CD4-positive, CD25-positive, alpha-beta regulatory T cell (primary cell): ENCODE measurements at regions not wholly inside any gene's neighbourhood (a gene's known extent, or its start where the extent isn't known, plus 50 kb on each side); places are given as distances from the start of the nearest gene placed in this dataset.

Experiments
- ATAC-seq, 2 donors: fragments of 150-1000 bp; cut with Tn5 transposase; one replicate each; pipeline ENCODE4 v1.10.0; 2021; ENCODE audit warnings: low read depth in 2 of 2, moderate number of reproducible peaks in 2 of 2, moderate library complexity in 1 of 2
- DNase-seq, 3 donors: peaks; one replicate each; pipeline versions ENCODE4 v3.0.0 to v3.0.0-alpha.2; 2012 to 2022; ENCODE audit warnings: mixed read lengths in 1 of 3
- H3K27ac ChIP-seq: one replicate; pipeline ENCODE4 v1.7.0; 2013; ENCODE audit warnings: mild to moderate bottlenecking, low read length; ENCODE audit not compliant: insufficient read depth, poor library complexity, severe bottlenecking
- H3K27me3 ChIP-seq: one replicate; pipeline ENCODE4 v1.7.0; 2013; ENCODE audit warnings: low read length; ENCODE audit not compliant: control insufficient read depth, insufficient read depth
- H3K36me3 ChIP-seq: one replicate; pipeline ENCODE4 v1.7.0; 2013; ENCODE audit warnings: mild to moderate bottlenecking, low read length, moderate library complexity; ENCODE audit not compliant: control insufficient read depth, insufficient read depth
- H3K4me1 ChIP-seq: 2 replicates; pipeline ENCODE4 v1.7.0; 2013; ENCODE audit warnings: mild to moderate bottlenecking, low read length; ENCODE audit not compliant: insufficient read depth, control insufficient read depth, poor library complexity, severe bottlenecking
- H3K4me3 ChIP-seq: one replicate; pipeline ENCODE4 v1.7.0; 2013; ENCODE audit warnings: low read depth, mild to moderate bottlenecking, low read length, moderate library complexity
- H3K9me3 ChIP-seq, 2 experiments: 1 replicate in 1 of 2; 2 replicates in 1 of 2; pipeline ENCODE4 v1.7.0; 2013; ENCODE audit warnings: low read length in 2 of 2, mild to moderate bottlenecking in 1 of 2, moderate library complexity in 1 of 2; ENCODE audit not compliant: control insufficient read depth in 2 of 2
- H3K27ac Mint-ChIP-seq, 3 donors: one replicate each; pipeline ENCODE4 v1.8.0; 2020 to 2022; ENCODE audit warnings: mild to moderate bottlenecking in 3 of 3, mixed read lengths in 3 of 3, moderate library complexity in 2 of 3
- H3K27me3 Mint-ChIP-seq: one replicate; pipeline ENCODE4 v1.8.0; 2022; ENCODE audit warnings: mild to moderate bottlenecking, mixed read lengths
- H3K36me3 Mint-ChIP-seq: one replicate; pipeline ENCODE4 v1.8.0; 2020; ENCODE audit warnings: mixed read lengths
- H3K4me1 Mint-ChIP-seq, 4 donors: one replicate each; pipeline ENCODE4 v1.8.0; 2020 to 2022; ENCODE audit warnings: mixed read lengths in 4 of 4, mild to moderate bottlenecking in 1 of 4
- H3K4me3 Mint-ChIP-seq, 4 donors: one replicate each; pipeline ENCODE4 v1.8.0; 2020 to 2022; ENCODE audit warnings: mild to moderate bottlenecking in 4 of 4, mixed read lengths in 4 of 4, moderate library complexity in 3 of 4
- H3K9me3 Mint-ChIP-seq, 7 donors: one replicate each; pipeline ENCODE4 v1.8.0; 2020 to 2022; ENCODE audit warnings: mixed read lengths in 7 of 7, mild to moderate bottlenecking in 3 of 7, moderate library complexity in 2 of 7

- peaks cover 0 to 5% (median 0%) of the 10 kb centered on the region in 4 donors for H3K4me1 Mint-ChIP-seq
- no peak overlapping the region for H3K4me3 Mint-ChIP-seq
- Histone ChIP-seq H3K4me1 (no peaks in the 10 kb centered on the region), H3K36me3 (no peaks in the 10 kb centered on the region), H3K27ac (no peak overlapping the region), H3K9me3 (peaks cover 7 to 11% of the 10 kb centered on the region in 2 experiments), H3K4me3 (no peak overlapping the region), H3K27me3 (peaks cover 9% of the 10 kb centered on the region)
- H3K27ac Mint-ChIP-seq = no peak overlapping the region
- ATAC-seq (no peak), DNase-seq (no peak)
- H3K9me3 Mint-ChIP-seq = peaks cover 0 to 14% (median 3%) of the 10 kb centered on the region in 7 donors
- no peaks in the 10 kb centered on the region for H3K36me3 Mint-ChIP-seq
- peaks cover 18% of the 10 kb centered on the region for H3K27me3 Mint-ChIP-seq
Observed at GRCh38 chr2:471560-471959, 183.7 kb upstream of the ALKAL2 start.

GRCh38 chr2:469514-469913 is 181.6 kb upstream of the ALKAL2 start:
- peaks cover 0 to 14% (median 3%) of the 10 kb centered on the region in 7 donors for H3K9me3 Mint-ChIP-seq
- H3K9me3 ChIP-seq = peaks cover 7 to 11% of the 10 kb centered on the region in 2 experiments
- no peaks in the 10 kb centered on the region for H3K4me1 ChIP-seq
- H3K27ac Mint-ChIP-seq = no peak overlapping the region
- DNase-seq (no peak), ATAC-seq (no peak)
- no peak overlapping the region for H3K4me3 ChIP-seq
- no peak overlapping the region for H3K4me3 Mint-ChIP-seq
- H3K4me1 Mint-ChIP-seq = peaks cover 0 to 5% (median 0%) of the 10 kb centered on the region in 4 donors
- H3K36me3 Mint-ChIP-seq = no peaks in the 10 kb centered on the region
- no peak overlapping the region for H3K27ac ChIP-seq
- H3K36me3 ChIP-seq = no peaks in the 10 kb centered on the region
- peaks cover 6% of the 10 kb centered on the region for H3K27me3 ChIP-seq
- H3K27me3 Mint-ChIP-seq = peaks cover 31% of the 10 kb centered on the region

- H3K27me3 ChIP-seq = peaks cover 6% of the 10 kb centered on the region
- ATAC-seq (no peak), DNase-seq (no peak)
- H3K4me3 Mint-ChIP-seq = no peak overlapping the region
- no peak overlapping the region for H3K27ac Mint-ChIP-seq
- H3K4me3 ChIP-seq = no peak overlapping the region
- H3K27me3 Mint-ChIP-seq = peaks cover 38% of the 10 kb centered on the region
- peaks cover 0 to 14% (median 1%) of the 10 kb centered on the region in 7 donors for H3K9me3 Mint-ChIP-seq
- H3K27ac ChIP-seq = no peak overlapping the region
- peaks cover 0 to 5% (median 0%) of the 10 kb centered on the region in 4 donors for H3K4me1 Mint-ChIP-seq
- H3K36me3 ChIP-seq = no peaks in the 10 kb centered on the region
- peaks cover 7 to 11% of the 10 kb centered on the region in 2 experiments for H3K9me3 ChIP-seq
- no peaks in the 10 kb centered on the region for H3K4me1 ChIP-seq
- H3K36me3 Mint-ChIP-seq = no peaks in the 10 kb centered on the region
Observed at GRCh38 chr2:468648-469336, 180.9 kb upstream of the ALKAL2 start.

GRCh38 chr2:467892-468647 is 180.2 kb upstream of the ALKAL2 start:
- Histone ChIP-seq H3K27me3 (peaks cover 8% of the 10 kb centered on the region), H3K4me1 (no peaks in the 10 kb centered on the region), H3K9me3 (peaks cover 2 to 6% of the 10 kb centered on the region in 2 experiments), H3K27ac (no peak overlapping the region), H3K4me3 (no peak overlapping the region), H3K36me3 (no peaks in the 10 kb centered on the region)
- Mint-ChIP-seq H3K9me3 (peaks cover 0 to 7% (median 1%) of the 10 kb centered on the region in 7 donors), H3K4me1 (peaks cover 0 to 5% (median 0%) of the 10 kb centered on the region in 4 donors), H3K27ac (no peak overlapping the region), H3K36me3 (no peaks in the 10 kb centered on the region), H3K4me3 (no peak overlapping the region), H3K27me3 (peaks cover 41% of the 10 kb centered on the region)
- DNase-seq (no peak), ATAC-seq (no peak)

- H3K27me3 ChIP-seq = peaks cover 8% of the 10 kb centered on the region
- H3K4me3 ChIP-seq = no peak overlapping the region
- DNase-seq (no peak), ATAC-seq (no peak)
- no peak overlapping the region for H3K27ac ChIP-seq
- Mint-ChIP-seq H3K36me3 (no peaks in the 10 kb centered on the region), H3K4me3 (no peak overlapping the region), H3K9me3 (peaks cover 0 to 7% (median 0%) of the 10 kb centered on the region in 7 donors), H3K4me1 (peaks cover 0 to 5% (median 0%) of the 10 kb centered on the region in 4 donors), H3K27me3 (peaks cover 45% of the 10 kb centered on the region), H3K27ac (no peak overlapping the region)
- H3K9me3 ChIP-seq = peaks cover 0 to under 1% of the 10 kb centered on the region in 2 experiments
- H3K36me3 ChIP-seq = no peaks in the 10 kb centered on the region
- no peaks in the 10 kb centered on the region for H3K4me1 ChIP-seq
Observed at GRCh38 chr2:467543-467891, 179.6 kb upstream of the ALKAL2 start.

GRCh38 chr2:467101-467500 is 179.2 kb upstream of the ALKAL2 start:
- H3K9me3 Mint-ChIP-seq = peaks cover 0 to 7% (median 0%) of the 10 kb centered on the region in 7 donors
- Histone ChIP-seq H3K27ac (no peak overlapping the region), H3K36me3 (no peaks in the 10 kb centered on the region), H3K4me1 (no peaks in the 10 kb centered on the region), H3K9me3 (no peaks in the 10 kb centered on the region), H3K4me3 (no peak overlapping the region), H3K27me3 (peaks cover 10% of the 10 kb centered on the region)
- H3K36me3 Mint-ChIP-seq = no peaks in the 10 kb centered on the region
- H3K27me3 Mint-ChIP-seq = peaks cover 48% of the 10 kb centered on the region
- H3K27ac Mint-ChIP-seq = no peak overlapping the region
- H3K4me3 Mint-ChIP-seq = no peak overlapping the region
- ATAC-seq = no peak
- peaks cover 0 to 5% (median 0%) of the 10 kb centered on the region in 4 donors for H3K4me1 Mint-ChIP-seq
- DNase-seq = no peak

- Histone ChIP-seq H3K27me3 (peaks cover 10% of the 10 kb centered on the region), H3K27ac (no peak overlapping the region), H3K4me1 (peaks cover 12% of the 10 kb centered on the region), H3K4me3 (no peak overlapping the region), H3K9me3 (no peaks in the 10 kb centered on the region), H3K36me3 (no peaks in the 10 kb centered on the region)
- ATAC-seq (no peak), DNase-seq (no peak)
- Mint-ChIP-seq H3K27ac (no peak overlapping the region), H3K4me1 (peaks cover 0 to 26% (median 13%) of the 10 kb centered on the region in 4 donors), H3K4me3 (peak overlapping the region in 1 of 4 donors; percentile 12), H3K9me3 (peaks cover 0 to 7% (median 0%) of the 10 kb centered on the region in 7 donors), H3K27me3 (peaks cover 54% of the 10 kb centered on the region), H3K36me3 (no peaks in the 10 kb centered on the region)
Observed at GRCh38 chr2:464562-465309, 176.8 kb upstream of the ALKAL2 start.
